ENCODE measurements at regions not wholly inside any gene's neighbourhood (a gene's known extent, or its start where the extent isn't known, plus 50 kb on each side); places are given as distances from the start of the nearest gene placed in this dataset.

- Histone ChIP-seq H3K9me3 (no peaks in the 10 kb centered on the region), H3K27me3 (no peaks in the 10 kb centered on the region), H3K27ac (peak overlapping the region; percentile 28 to 43 (median 29)), H3K36me3 (no peaks in the 10 kb centered on the region), H3K4me3 (replicated peaks in 1 of 3) (no peak overlapping the region), H3K4me1 (peaks cover 4 to 9% of the 10 kb centered on the region in 2 donors)
- intact Hi-C loops (cut with DNase I), result no loop called here
- WGBS, 2 donors, result 24 to 63% methylated on average over 2 of the region's 2 CpGs
- TF ChIP-seq POLR2A (IDR thresholded peaks at IDR 0.05), result no peak
- TF ChIP-seq, protein P1, sequence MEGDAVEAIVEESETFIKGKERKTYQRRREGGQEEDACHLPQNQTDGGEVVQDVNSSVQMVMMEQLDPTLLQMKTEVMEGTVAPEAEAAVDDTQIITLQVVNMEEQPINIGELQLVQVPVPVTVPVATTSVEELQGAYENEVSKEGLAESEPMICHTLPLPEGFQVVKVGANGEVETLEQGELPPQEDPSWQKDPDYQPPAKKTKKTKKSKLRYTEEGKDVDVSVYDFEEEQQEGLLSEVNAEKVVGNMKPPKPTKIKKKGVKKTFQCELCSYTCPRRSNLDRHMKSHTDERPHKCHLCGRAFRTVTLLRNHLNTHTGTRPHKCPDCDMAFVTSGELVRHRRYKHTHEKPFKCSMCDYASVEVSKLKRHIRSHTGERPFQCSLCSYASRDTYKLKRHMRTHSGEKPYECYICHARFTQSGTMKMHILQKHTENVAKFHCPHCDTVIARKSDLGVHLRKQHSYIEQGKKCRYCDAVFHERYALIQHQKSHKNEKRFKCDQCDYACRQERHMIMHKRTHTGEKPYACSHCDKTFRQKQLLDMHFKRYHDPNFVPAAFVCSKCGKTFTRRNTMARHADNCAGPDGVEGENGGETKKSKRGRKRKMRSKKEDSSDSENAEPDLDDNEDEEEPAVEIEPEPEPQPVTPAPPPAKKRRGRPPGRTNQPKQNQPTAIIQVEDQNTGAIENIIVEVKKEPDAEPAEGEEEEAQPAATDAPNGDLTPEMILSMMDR (IDR thresholded peaks at IDR 0.05), result no peak
- peak; percentile 6 to 15 for DNase-seq
Measured at GRCh38 chr7:25795824-25796235, 356.2 kb upstream of the NFE2L3 start.

GRCh38 chr7:25798344-25798743 is 353.7 kb upstream of the NFE2L3 start:
- no peaks in the 10 kb centered on the region for H3K27me3 ChIP-seq
- WGBS, 2 donors, result 94 to 100% methylated on average over 1 of the region's 1 CpG
- TF ChIP-seq POLR2A (IDR thresholded peaks at IDR 0.05), result no peak
- TF ChIP-seq, protein P1 (IDR thresholded peaks at IDR 0.05), result no peak
- H3K36me3 ChIP-seq, result no peaks in the 10 kb centered on the region
- H3K4me1 ChIP-seq, result peaks cover 18 to 21% of the 10 kb centered on the region in 2 donors
- H3K4me3 ChIP-seq (replicated peaks in 1 of 3), result no peak overlapping the region
- DNase-seq, result no peak
- intact Hi-C loops (cut with DNase I), result no loop called here
- no peak overlapping the region for H3K27ac ChIP-seq
- H3K9me3 ChIP-seq, result no peaks in the 10 kb centered on the region

- TF ChIP-seq, protein P1 (IDR thresholded peaks at IDR 0.05), result no peak
- TF ChIP-seq POLR2A (IDR thresholded peaks at IDR 0.05), result no peak
- no peaks in the 10 kb centered on the region for H3K27me3 ChIP-seq
- peaks cover 24 to 34% of the 10 kb centered on the region in 2 donors for H3K4me1 ChIP-seq
- 96 to 98% methylated on average over 3 of the region's 3 CpGs for WGBS, 2 donors
- no peaks in the 10 kb centered on the region for H3K9me3 ChIP-seq
- no peaks in the 10 kb centered on the region for H3K36me3 ChIP-seq
- peak overlapping the region; percentile 59 to 93 (median 84) for H3K27ac ChIP-seq
- intact Hi-C loops (cut with DNase I), result no loop called here
- DNase-seq, result no peak
- H3K4me3 ChIP-seq (replicated peaks in 1 of 3), result no peak overlapping the region
Measured at GRCh38 chr7:25801214-25801613, 350.8 kb upstream of the NFE2L3 start.

DNA sequence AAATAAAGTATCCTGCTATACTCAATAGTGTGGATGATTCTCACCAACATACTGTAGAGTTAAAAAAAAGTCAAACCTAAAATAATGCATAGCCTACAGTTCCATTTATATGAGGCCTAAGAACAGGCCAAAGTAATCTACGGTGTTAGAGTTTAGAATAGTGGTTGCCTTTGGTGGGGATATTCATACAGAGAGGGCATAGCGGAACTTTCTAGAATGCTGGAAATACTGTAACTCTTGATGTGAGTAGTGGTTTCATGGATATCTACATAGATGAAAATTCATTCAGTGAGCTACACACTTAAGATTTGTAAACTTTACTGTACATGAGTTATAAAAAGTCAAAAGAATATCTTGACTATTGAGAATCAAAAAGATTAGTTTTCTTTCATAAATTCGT is 349.9 kb upstream of the NFE2L3 start:
- no peak for TF ChIP-seq POLR2A (IDR thresholded peaks at IDR 0.05)
- TF ChIP-seq, protein P1 (IDR thresholded peaks at IDR 0.05), result no peak
- Histone ChIP-seq H3K9me3 (no peaks in the 10 kb centered on the region), H3K4me1 (peaks cover 24 to 34% of the 10 kb centered on the region in 2 donors), H3K4me3 (replicated peaks in 1 of 3) (no peak overlapping the region), H3K27ac (peak overlapping the region; percentile 59 to 93 (median 84)), H3K36me3 (no peaks in the 10 kb centered on the region), H3K27me3 (no peaks in the 10 kb centered on the region)
- intact Hi-C loops (cut with DNase I), result no loop called here
- no peak for DNase-seq
- 82 to 85% methylated on average over 3 of the region's 3 CpGs for WGBS, 2 donors

DNA sequence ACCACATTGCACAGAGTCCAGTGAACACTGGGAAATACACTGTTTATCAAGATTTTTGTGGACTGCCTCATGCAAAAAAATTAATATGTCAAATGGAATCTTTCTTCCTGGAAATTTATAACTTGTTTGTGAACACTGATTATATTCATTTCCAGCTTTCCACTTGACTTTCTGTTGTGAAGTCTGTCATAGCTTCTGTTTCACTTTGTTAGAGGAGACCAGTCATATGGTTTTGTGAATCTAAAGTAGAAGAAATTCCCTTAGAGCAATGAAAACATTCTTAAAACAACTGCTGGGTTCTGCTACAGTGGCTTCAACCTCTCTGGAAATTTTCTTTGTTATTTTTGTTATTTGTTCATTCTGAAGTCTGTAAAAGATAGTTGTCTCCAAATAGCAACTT is 349.5 kb upstream of the NFE2L3 start:
- Histone ChIP-seq H3K4me3 (replicated peaks in 1 of 3) (no peak overlapping the region), H3K27ac (peak overlapping the region; percentile 81 to 93 (median 84)), H3K9me3 (no peaks in the 10 kb centered on the region), H3K27me3 (no peaks in the 10 kb centered on the region), H3K4me1 (peaks cover 24 to 34% of the 10 kb centered on the region in 2 donors), H3K36me3 (no peaks in the 10 kb centered on the region)
- no peak for DNase-seq
- intact Hi-C loops (cut with DNase I), result no loop called here
- TF ChIP-seq POLR2A (IDR thresholded peaks at IDR 0.05), result peak in 1 of 2 donors; percentile 31
- TF ChIP-seq, protein P1 (IDR thresholded peaks at IDR 0.05), result no peak
